Suprapubic skin (tissue), 4 donors: ENCODE measurements at regions not wholly inside any gene's neighbourhood (a gene's known extent, or its start where the extent isn't known, plus 50 kb on each side); places are given as distances from the start of the nearest gene placed in this dataset.

Source experiments
- CTCF ChIP-seq, 2 donors: fragments of 200-600 bp in 1 of 2; fragments of 450-650 bp in 1 of 2; sonication (generic) in 1 of 2; IDR thresholded peaks; one replicate each; pipeline ENCODE4 v1.5.1; 2016 to 2019; ENCODE audit warnings: antibody characterized with exemption in 2 of 2, mild to moderate bottlenecking in 1 of 2, moderate library complexity in 1 of 2
- POLR2A ChIP-seq, 2 donors: fragments of 450-650 bp; IDR thresholded peaks; one replicate each; pipeline ENCODE4 v1.6.1; 2017; ENCODE audit warnings: antibody characterized with exemption in 2 of 2, mild to moderate bottlenecking in 2 of 2, moderate library complexity in 2 of 2
- POLR2AphosphoS5 ChIP-seq, 3 donors: sonication (generic); formaldehyde crosslinking; IDR thresholded peaks; one replicate each; pipeline ENCODE4 v1.6.1; 2017; ENCODE audit warnings: antibody characterized with exemption in 3 of 3

GRCh38 chr13:88863116-88863515 is 1191.9 kb downstream of the SLITRK5 start:
- TF ChIP-seq CTCF (IDR thresholded peaks at IDR 0.05) (no peak), POLR2A (IDR thresholded peaks at IDR 0.05) (no peak), POLR2AphosphoS5 (IDR thresholded peaks at IDR 0.05) (no peak)
